Chondrocyte (in vitro differentiated cells): ENCODE measurements at regions not wholly inside any gene's neighbourhood (a gene's known extent, or its start where the extent isn't known, plus 50 kb on each side); places are given as distances from the start of the nearest gene placed in this dataset.
A peak's percentile ranks its signal among the peaks of the same experiment; 100 is the strongest.

Experiments used
- DNase-seq: peaks from one replicate; pipeline ENCODE4 v3.0.0; 2021; ENCODE audit warnings: mixed read lengths, low spot score
- H3K27ac Mint-ChIP-seq: one replicate; pipeline ENCODE4 v1.8.0; 2021; ENCODE audit warnings: mild to moderate bottlenecking, moderate library complexity, mixed read lengths; ENCODE audit not compliant: unreplicated experiment
- H3K27me3 Mint-ChIP-seq: 2 replicates; pipeline ENCODE4 v1.8.0; 2021; ENCODE audit warnings: low read depth, mixed read lengths
- H3K36me3 Mint-ChIP-seq: 2 replicates; pipeline ENCODE4 v1.8.0; 2021; ENCODE audit warnings: low read depth, mixed read lengths
- H3K4me1 Mint-ChIP-seq: 2 replicates; pipeline ENCODE4 v1.8.0; 2021; ENCODE audit warnings: low read depth, mild to moderate bottlenecking, mixed read lengths
- H3K4me3 Mint-ChIP-seq: one replicate; pipeline ENCODE4 v1.8.0; 2021; ENCODE audit warnings: mild to moderate bottlenecking, moderate library complexity, mixed read lengths; ENCODE audit not compliant: unreplicated experiment
- H3K9me3 Mint-ChIP-seq: 2 replicates; pipeline ENCODE4 v1.8.0; 2021; ENCODE audit warnings: low read depth, mixed read lengths
- TF ChIP-seq, protein P1 (sequence below): fragments of 200-600 bp; sonication (generic); IDR thresholded peaks from 2 replicates; pipeline ENCODE4 v1.5.0; 2021; ENCODE audit warnings: antibody characterized with exemption, mild to moderate bottlenecking, moderate library complexity

DNA sequence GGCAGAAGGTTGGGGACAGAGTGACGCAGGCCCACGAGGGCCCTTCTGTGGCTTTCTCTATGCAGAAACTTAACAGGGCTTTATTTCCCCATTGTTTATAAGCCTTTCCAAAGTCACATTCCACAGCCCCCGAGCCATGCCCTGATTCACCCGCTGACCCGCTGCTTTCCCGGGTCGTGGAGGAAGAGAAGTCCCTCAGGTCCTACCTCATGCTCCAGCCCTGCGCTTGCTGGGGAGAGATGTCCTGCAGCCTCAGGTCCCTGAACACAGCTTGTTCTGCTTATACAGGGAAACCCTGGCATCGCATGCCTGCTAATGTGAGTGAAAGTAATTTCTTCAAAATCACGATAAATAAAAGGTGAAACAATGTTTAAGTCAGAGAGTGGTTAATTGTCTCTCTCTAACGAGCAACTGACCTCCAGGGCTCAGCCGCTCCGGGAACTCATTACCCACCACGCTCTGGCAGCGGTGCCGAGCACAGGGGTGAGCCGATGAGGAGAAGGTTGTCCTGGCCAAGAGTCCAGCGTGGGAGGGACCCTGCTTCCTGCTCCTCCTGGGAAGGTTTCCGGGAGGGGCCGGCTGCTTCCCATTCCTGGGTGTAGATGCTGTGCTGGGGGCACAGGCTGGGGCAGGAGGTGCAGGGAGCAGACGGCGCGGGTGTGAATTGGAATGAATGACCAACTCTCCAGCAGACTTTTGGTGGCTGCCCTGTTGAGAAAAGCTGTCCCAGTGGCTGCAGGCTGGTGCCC lies 595.2 kb downstream of the BRD1 start:
- H3K36me3 Mint-ChIP-seq: no peaks in the 10 kb centered on the region
- no peak overlapping the region for H3K27ac Mint-ChIP-seq
- peak; percentile 86 for DNase-seq
- H3K27me3 Mint-ChIP-seq: no peaks in the 10 kb centered on the region
- peaks cover 12% of the 10 kb centered on the region for H3K9me3 Mint-ChIP-seq
- H3K4me3 Mint-ChIP-seq: no peak overlapping the region
- TF ChIP-seq, protein P1, sequence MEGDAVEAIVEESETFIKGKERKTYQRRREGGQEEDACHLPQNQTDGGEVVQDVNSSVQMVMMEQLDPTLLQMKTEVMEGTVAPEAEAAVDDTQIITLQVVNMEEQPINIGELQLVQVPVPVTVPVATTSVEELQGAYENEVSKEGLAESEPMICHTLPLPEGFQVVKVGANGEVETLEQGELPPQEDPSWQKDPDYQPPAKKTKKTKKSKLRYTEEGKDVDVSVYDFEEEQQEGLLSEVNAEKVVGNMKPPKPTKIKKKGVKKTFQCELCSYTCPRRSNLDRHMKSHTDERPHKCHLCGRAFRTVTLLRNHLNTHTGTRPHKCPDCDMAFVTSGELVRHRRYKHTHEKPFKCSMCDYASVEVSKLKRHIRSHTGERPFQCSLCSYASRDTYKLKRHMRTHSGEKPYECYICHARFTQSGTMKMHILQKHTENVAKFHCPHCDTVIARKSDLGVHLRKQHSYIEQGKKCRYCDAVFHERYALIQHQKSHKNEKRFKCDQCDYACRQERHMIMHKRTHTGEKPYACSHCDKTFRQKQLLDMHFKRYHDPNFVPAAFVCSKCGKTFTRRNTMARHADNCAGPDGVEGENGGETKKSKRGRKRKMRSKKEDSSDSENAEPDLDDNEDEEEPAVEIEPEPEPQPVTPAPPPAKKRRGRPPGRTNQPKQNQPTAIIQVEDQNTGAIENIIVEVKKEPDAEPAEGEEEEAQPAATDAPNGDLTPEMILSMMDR: no peak
- no peaks in the 10 kb centered on the region for H3K4me1 Mint-ChIP-seq

GRCh38 chr22:49230194-49230577 lies 597.5 kb downstream of the BRD1 start:
- H3K27me3 Mint-ChIP-seq: no peaks in the 10 kb centered on the region
- no peak overlapping the region for H3K4me3 Mint-ChIP-seq
- H3K9me3 Mint-ChIP-seq: peaks cover 22% of the 10 kb centered on the region
- peak; percentile 62 for DNase-seq
- H3K27ac Mint-ChIP-seq: no peak overlapping the region
- no peaks in the 10 kb centered on the region for H3K4me1 Mint-ChIP-seq
- TF ChIP-seq, protein P1: no peak
- no peaks in the 10 kb centered on the region for H3K36me3 Mint-ChIP-seq

DNA sequence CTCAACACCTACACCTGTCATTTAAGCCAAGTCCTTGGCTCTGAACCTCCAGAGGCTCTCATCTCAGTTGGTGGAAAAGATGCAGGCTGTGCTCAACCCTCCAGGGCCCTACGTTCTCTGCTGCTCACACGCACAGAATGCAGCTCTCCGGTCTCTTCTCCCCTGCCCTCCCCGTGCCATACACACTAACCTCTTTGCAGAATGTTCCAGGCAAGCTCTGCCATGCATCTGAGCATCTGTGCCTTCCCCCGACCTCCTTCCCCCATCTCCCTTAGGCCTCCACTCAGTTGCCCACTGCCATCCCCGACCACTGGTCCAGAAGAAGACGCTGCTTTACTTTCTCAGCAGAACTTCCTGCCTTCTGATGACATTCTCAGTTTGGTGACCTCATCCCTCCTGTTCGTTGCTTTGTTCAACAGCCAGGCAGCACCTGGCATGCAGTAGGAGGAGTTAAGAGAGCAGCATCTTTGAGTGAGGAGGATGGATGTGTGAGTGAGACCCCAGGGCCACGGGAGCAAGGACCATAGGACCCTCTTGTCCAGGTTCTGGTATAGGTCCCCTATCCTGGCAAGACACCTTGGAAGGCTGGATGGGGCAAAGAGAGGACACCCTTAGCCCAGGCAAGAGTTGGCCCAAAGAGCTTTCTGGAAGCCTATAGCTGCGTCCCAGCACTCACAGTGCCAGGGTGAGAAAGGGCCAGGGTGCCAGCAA lies 598.0 kb downstream of the BRD1 start:
- Mint-ChIP-seq H3K27ac (no peak overlapping the region), H3K9me3 (peaks cover 23% of the 10 kb centered on the region)
- DNase-seq: peak; percentile 51

DNA sequence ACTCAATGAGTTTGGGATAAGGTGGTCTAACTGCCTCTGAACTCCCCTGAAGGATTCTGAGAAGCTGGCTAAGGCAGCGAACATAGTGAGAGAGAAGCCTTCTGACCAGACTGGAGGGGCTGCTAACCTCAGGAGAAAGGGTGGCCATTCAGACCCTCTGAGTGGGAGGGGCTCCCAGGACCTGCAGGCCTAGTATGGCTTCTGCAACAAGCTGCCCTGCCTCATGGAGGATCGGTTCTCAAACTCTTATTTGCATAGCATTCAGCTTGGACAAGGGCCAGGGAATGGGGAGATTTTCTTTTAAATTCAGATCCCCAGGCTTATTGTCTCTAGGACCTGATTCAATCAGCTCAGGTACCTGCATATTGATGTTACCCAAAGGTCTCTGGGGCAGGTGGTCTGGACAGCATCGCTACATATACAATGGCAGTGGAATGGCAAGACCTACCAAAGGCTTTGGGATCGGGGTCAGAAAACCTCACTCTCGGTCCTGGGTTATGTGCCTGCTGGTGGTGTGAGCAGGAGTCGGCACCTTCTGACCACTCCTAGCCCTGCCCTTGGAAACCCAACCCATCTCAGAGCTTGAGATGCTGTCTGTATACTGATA lies 599.1 kb downstream of the BRD1 start:
- H3K9me3 Mint-ChIP-seq: peaks cover 30% of the 10 kb centered on the region

More for the DNA sequence above, 598.0 kb downstream of the BRD1 start:
- TF ChIP-seq, protein P1: no peak
- no peaks in the 10 kb centered on the region for H3K36me3 Mint-ChIP-seq
- no peaks in the 10 kb centered on the region for H3K27me3 Mint-ChIP-seq
- H3K4me3 Mint-ChIP-seq: no peak overlapping the region
- no peaks in the 10 kb centered on the region for H3K4me1 Mint-ChIP-seq

DNA sequence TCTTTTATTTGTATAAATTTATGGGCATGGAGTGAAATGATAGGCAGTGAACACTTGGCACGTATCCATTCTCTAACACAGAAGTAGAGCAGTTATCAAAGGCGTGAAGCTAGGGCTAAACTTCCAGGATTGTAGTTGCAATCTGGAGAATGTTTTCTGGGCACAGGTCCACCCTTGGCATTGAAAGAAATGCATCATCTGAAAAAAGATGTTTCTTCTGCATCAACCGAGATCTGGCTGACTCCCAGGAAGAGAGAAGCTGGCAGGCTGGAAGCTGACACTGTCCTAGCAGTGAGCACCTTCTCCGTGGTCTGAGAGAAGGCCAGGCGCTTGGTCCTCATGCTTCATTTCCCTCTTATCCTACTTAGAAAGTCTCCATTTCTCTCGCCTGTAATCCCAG lies 600.0 kb downstream of the BRD1 start:
- DNase-seq: peak; percentile 17
- Mint-ChIP-seq H3K4me3 (no peak overlapping the region), H3K27me3 (no peaks in the 10 kb centered on the region), H3K4me1 (no peaks in the 10 kb centered on the region), H3K9me3 (peaks cover 30% of the 10 kb centered on the region), H3K27ac (no peak overlapping the region), H3K36me3 (no peaks in the 10 kb centered on the region)
- TF ChIP-seq, protein P1: no peak

More for the DNA sequence above, 599.1 kb downstream of the BRD1 start:
- peak; percentile 14 for DNase-seq
- Mint-ChIP-seq H3K4me1 (no peaks in the 10 kb centered on the region), H3K27ac (no peak overlapping the region), H3K4me3 (no peak overlapping the region), H3K36me3 (no peaks in the 10 kb centered on the region), H3K27me3 (no peaks in the 10 kb centered on the region)
- TF ChIP-seq, protein P1: no peak
